Peyer's patch (tissue), 4 donors: ENCODE measurements at regions not wholly inside any gene's neighbourhood (a gene's known extent, or its start where the extent isn't known, plus 50 kb on each side); places are given as distances from the start of the nearest gene placed in this dataset.

Source experiments
- DNase-seq, 3 donors: peaks; one replicate each; pipeline ENCODE4 v3.0.0-alpha.2; 2017 to 2019
- H3K27ac ChIP-seq, 4 donors: fragments of 200-600 bp; sonication (generic); one replicate each; pipeline ENCODE4 v1.5.1; 2016 to 2019
- H3K27me3 ChIP-seq, 2 donors: fragments of 200-600 bp; sonication (generic); one replicate each; pipeline ENCODE4 v1.5.1; 2019
- H3K36me3 ChIP-seq, 3 donors: fragments of 200-600 bp; sonication (generic); one replicate each; pipeline ENCODE4 v1.5.1; 2016 to 2019
- H3K4me1 ChIP-seq, 4 donors: fragments of 200-600 bp; sonication (generic); one replicate each; pipeline ENCODE4 v1.5.1; 2016 to 2019
- H3K4me3 ChIP-seq, 4 donors: fragments of 200-600 bp; sonication (generic); 1 replicate in 3 of 4; 2 replicates in 1 of 4; pipeline ENCODE4 v1.5.1; 2016 to 2019; ENCODE audit warnings: mild to moderate bottlenecking in 1 of 4
- H3K9me3 ChIP-seq, 4 donors: fragments of 200-600 bp; sonication (generic); one replicate each; pipeline ENCODE4 v1.5.1; 2016 to 2019; ENCODE audit warnings: mild to moderate bottlenecking in 1 of 4
- CTCF ChIP-seq, 6 experiments: fragments of 450-650 bp in 4 of 6; fragments of 200-600 bp in 2 of 6; sonication (generic) in 1 of 6; IDR thresholded peaks; one replicate each; pipeline ENCODE4 v1.5.1; 2017 to 2019; ENCODE audit warnings: antibody characterized with exemption in 6 of 6, mild to moderate bottlenecking in 3 of 6, moderate library complexity in 1 of 6
- POLR2A ChIP-seq, 2 donors: fragments of 450-650 bp; IDR thresholded peaks; one replicate each; pipeline ENCODE4 v1.5.1; 2017; ENCODE audit warnings: antibody characterized with exemption in 2 of 2, mild to moderate bottlenecking in 2 of 2, moderate library complexity in 2 of 2

GRCh38 chr9:103444176-103444575 lies 449.0 kb downstream of the CYLC2 start:
- DNase-seq, result no peak
- peaks cover 0 to 3% (median 0%) of the 10 kb centered on the region in 4 donors for H3K9me3 ChIP-seq
- no peak for TF ChIP-seq CTCF (IDR thresholded peaks at IDR 0.05)
- TF ChIP-seq POLR2A (IDR thresholded peaks at IDR 0.05), result no peak
- H3K36me3 ChIP-seq, result no peaks in the 10 kb centered on the region
- H3K27ac ChIP-seq, result no peak overlapping the region
- no peak overlapping the region for H3K4me3 ChIP-seq
- H3K27me3 ChIP-seq, result no peaks in the 10 kb centered on the region
- no peaks in the 10 kb centered on the region for H3K4me1 ChIP-seq

GRCh38 chr9:103458826-103459225 lies 463.7 kb downstream of the CYLC2 start:
- H3K9me3 ChIP-seq, result no peaks in the 10 kb centered on the region

GRCh38 chr9:103471241-103471640 lies 476.1 kb downstream of the CYLC2 start:
- Histone ChIP-seq H3K4me3 (no peak overlapping the region), H3K4me1 (no peaks in the 10 kb centered on the region), H3K27ac (no peak overlapping the region), H3K36me3 (no peaks in the 10 kb centered on the region), H3K9me3 (no peaks in the 10 kb centered on the region), H3K27me3 (no peaks in the 10 kb centered on the region)
- no peak for DNase-seq
- TF ChIP-seq POLR2A (IDR thresholded peaks at IDR 0.05) (no peak), CTCF (IDR thresholded peaks at IDR 0.05) (no peak)

More at GRCh38 chr9:103458826-103459225, 463.7 kb downstream of the CYLC2 start:
- Histone ChIP-seq H3K36me3 (no peaks in the 10 kb centered on the region), H3K27ac (no peak overlapping the region), H3K4me1 (no peaks in the 10 kb centered on the region), H3K4me3 (no peak overlapping the region), H3K27me3 (no peaks in the 10 kb centered on the region)
- no peak for DNase-seq
- no peak for TF ChIP-seq CTCF (IDR thresholded peaks at IDR 0.05)

GRCh38 chr9:103474156-103474555 lies 479.0 kb downstream of the CYLC2 start:
- DNase-seq, result no peak
- H3K27me3 ChIP-seq, result no peaks in the 10 kb centered on the region
- TF ChIP-seq POLR2A (IDR thresholded peaks at IDR 0.05) (no peak), CTCF (IDR thresholded peaks at IDR 0.05) (no peak)

GRCh38 chr9:103483471-103484096 lies 488.5 kb downstream of the CYLC2 start:
- DNase-seq, result no peak
- Histone ChIP-seq H3K4me3 (no peak overlapping the region), H3K9me3 (no peaks in the 10 kb centered on the region), H3K4me1 (no peaks in the 10 kb centered on the region), H3K27ac (no peak overlapping the region), H3K36me3 (no peaks in the 10 kb centered on the region), H3K27me3 (no peaks in the 10 kb centered on the region)
- TF ChIP-seq POLR2A (IDR thresholded peaks at IDR 0.05) (no peak), CTCF (IDR thresholded peaks at IDR 0.05) (no peak)

More at GRCh38 chr9:103474156-103474555, 479.0 kb downstream of the CYLC2 start:
- Histone ChIP-seq H3K9me3 (no peaks in the 10 kb centered on the region), H3K36me3 (no peaks in the 10 kb centered on the region), H3K4me3 (no peak overlapping the region), H3K27ac (no peak overlapping the region), H3K4me1 (no peaks in the 10 kb centered on the region)

GRCh38 chr9:103485138-103485537 lies 490.0 kb downstream of the CYLC2 start:
- DNase-seq, result no peak
- TF ChIP-seq CTCF (IDR thresholded peaks at IDR 0.05) (no peak), POLR2A (IDR thresholded peaks at IDR 0.05) (no peak)
- H3K4me1 ChIP-seq, result no peaks in the 10 kb centered on the region

More at GRCh38 chr9:103485138-103485537, 490.0 kb downstream of the CYLC2 start:
- no peaks in the 10 kb centered on the region for H3K9me3 ChIP-seq
- H3K27ac ChIP-seq, result no peak overlapping the region
- no peaks in the 10 kb centered on the region for H3K36me3 ChIP-seq
- no peaks in the 10 kb centered on the region for H3K27me3 ChIP-seq
- H3K4me3 ChIP-seq, result no peak overlapping the region
